ENCODE measurements at regions not wholly inside any gene's neighbourhood (a gene's known extent, or its start where the extent isn't known, plus 50 kb on each side); places are given as distances from the start of the nearest gene placed in this dataset.

- H3K27ac Mint-ChIP-seq = no peak overlapping the region
- DNase-seq = no peak
- H3K36me3 Mint-ChIP-seq (ENCODE audit: low read depth) = no peaks in the 10 kb centered on the region
Measured at GRCh38 chr1:194043984-194044755, 857.8 kb upstream of the B3GALT2 start.

GRCh38 chr1:194042736-194043135 is 856.3 kb upstream of the B3GALT2 start:
- Mint-ChIP-seq H3K27ac (no peak overlapping the region), H3K27me3 (ENCODE audit: low read depth, poor library complexity) (no peaks in the 10 kb centered on the region), H3K4me1 (peaks cover 21% of the 10 kb centered on the region), H3K9me3 (no peaks in the 10 kb centered on the region), H3K36me3 (ENCODE audit: low read depth) (no peaks in the 10 kb centered on the region), H3K4me3 (no peak overlapping the region)
- TF ChIP-seq CTCF (IDR thresholded peaks at IDR 0.05) = no peak
- no peak for DNase-seq

More at GRCh38 chr1:194043984-194044755, 857.8 kb upstream of the B3GALT2 start:
- Mint-ChIP-seq H3K4me3 (no peak overlapping the region), H3K9me3 (no peaks in the 10 kb centered on the region), H3K27me3 (ENCODE audit: low read depth, poor library complexity) (no peaks in the 10 kb centered on the region), H3K4me1 (peaks cover 29% of the 10 kb centered on the region)
- TF ChIP-seq CTCF (IDR thresholded peaks at IDR 0.05) = no peak

GRCh38 chr1:194040496-194040895 is 854.1 kb upstream of the B3GALT2 start:
- H3K36me3 Mint-ChIP-seq (ENCODE audit: low read depth) = no peaks in the 10 kb centered on the region
- no peak for DNase-seq
- H3K9me3 Mint-ChIP-seq = peaks cover 2% of the 10 kb centered on the region
- peaks cover 3% of the 10 kb centered on the region for H3K4me1 Mint-ChIP-seq
- TF ChIP-seq CTCF (IDR thresholded peaks at IDR 0.05) = no peak
- no peaks in the 10 kb centered on the region for H3K27me3 Mint-ChIP-seq (ENCODE audit: low read depth, poor library complexity)
- H3K4me3 Mint-ChIP-seq = no peak overlapping the region
- H3K27ac Mint-ChIP-seq = no peak overlapping the region

- no peak overlapping the region for H3K4me3 Mint-ChIP-seq
- peaks cover 9% of the 10 kb centered on the region for H3K9me3 Mint-ChIP-seq
- no peak for TF ChIP-seq CTCF (IDR thresholded peaks at IDR 0.05)
- no peak for DNase-seq
- H3K27me3 Mint-ChIP-seq (ENCODE audit: low read depth, poor library complexity) = no peaks in the 10 kb centered on the region
- H3K36me3 Mint-ChIP-seq (ENCODE audit: low read depth) = no peaks in the 10 kb centered on the region
- no peak overlapping the region for H3K27ac Mint-ChIP-seq
- H3K4me1 Mint-ChIP-seq = no peaks in the 10 kb centered on the region
Measured at GRCh38 chr1:194039578-194039977, 853.2 kb upstream of the B3GALT2 start.

GRCh38 chr1:194033646-194034045 is 847.2 kb upstream of the B3GALT2 start:
- no peak overlapping the region for H3K4me3 Mint-ChIP-seq
- H3K9me3 Mint-ChIP-seq = peaks cover 34% of the 10 kb centered on the region
- no peak overlapping the region for H3K27ac Mint-ChIP-seq
- H3K27me3 Mint-ChIP-seq (ENCODE audit: low read depth, poor library complexity) = peaks cover 4% of the 10 kb centered on the region
- no peaks in the 10 kb centered on the region for H3K4me1 Mint-ChIP-seq
- no peak for TF ChIP-seq CTCF (IDR thresholded peaks at IDR 0.05)
- peaks cover 7% of the 10 kb centered on the region for H3K36me3 Mint-ChIP-seq (ENCODE audit: low read depth)
- no peak for DNase-seq

GRCh38 chr1:194028002-194028401 is 841.6 kb upstream of the B3GALT2 start:
- peak overlapping the region; percentile 27 for H3K27ac Mint-ChIP-seq
- peaks cover 13% of the 10 kb centered on the region for H3K9me3 Mint-ChIP-seq
- H3K4me3 Mint-ChIP-seq = no peak overlapping the region
- peaks cover 8% of the 10 kb centered on the region for H3K27me3 Mint-ChIP-seq (ENCODE audit: low read depth, poor library complexity)
- H3K4me1 Mint-ChIP-seq = no peaks in the 10 kb centered on the region
- no peaks in the 10 kb centered on the region for H3K36me3 Mint-ChIP-seq (ENCODE audit: low read depth)
- no peak for DNase-seq
- no peak for TF ChIP-seq CTCF (IDR thresholded peaks at IDR 0.05)
